ENCODE measurements at regions not wholly inside any gene's neighbourhood (a gene's known extent, or its start where the extent isn't known, plus 50 kb on each side); places are given as distances from the start of the nearest gene placed in this dataset.
"Not testable (repeated sequence)": the region's sequence is repeated elsewhere in the genome, so short reads cannot be mapped to it uniquely, and the experiment has no call there.

GRCh38 chrX:101749436-101749835 is 89.8 kb upstream of the ARMCX2 start:
- ChIA-PET POLR2A (no interaction called here), CTCF (interaction anchor here (1.1 kb wide), 1 partner anchor 9 kb away, joined by 3 read pairs; no protein-coding TSS in a partner anchor)
- no peak for ATAC-seq

GRCh38 chrX:101745046-101745445 is 85.4 kb upstream of the ARMCX2 start:
- CTCF ChIA-PET: interaction anchor here (1.2 kb wide), 1 partner anchor 14 kb away, joined by 4 read pairs; no protein-coding TSS in a partner anchor
- ATAC-seq: no peak
- intact Hi-C loops (cut with micrococcal nuclease): no loop called here
- no peak for DNase-seq
- POLR2A ChIA-PET: no interaction called here
- Mint-ChIP-seq H3K9me3 (no peaks in the 10 kb centered on the region), H3K27ac (no peak overlapping the region), H3K27me3 (peaks cover 8% of the 10 kb centered on the region), H3K4me3 (no peak overlapping the region), H3K36me3 (ENCODE audit: low read depth) (no peaks in the 10 kb centered on the region), H3K4me1 (ENCODE audit: low read depth) (no peaks in the 10 kb centered on the region)
- no peak for TF ChIP-seq CTCF (IDR thresholded peaks at IDR 0.05)

More at GRCh38 chrX:101749436-101749835, 89.8 kb upstream of the ARMCX2 start:
- Mint-ChIP-seq H3K36me3 (ENCODE audit: low read depth) (no peaks in the 10 kb centered on the region), H3K27me3 (peaks cover 21% of the 10 kb centered on the region), H3K9me3 (no peaks in the 10 kb centered on the region), H3K4me3 (no peak overlapping the region), H3K4me1 (ENCODE audit: low read depth) (no peaks in the 10 kb centered on the region), H3K27ac (no peak overlapping the region)
- DNase-seq: no peak
- no peak for TF ChIP-seq CTCF (IDR thresholded peaks at IDR 0.05)
- intact Hi-C loops (cut with micrococcal nuclease): no loop called here

DNA sequence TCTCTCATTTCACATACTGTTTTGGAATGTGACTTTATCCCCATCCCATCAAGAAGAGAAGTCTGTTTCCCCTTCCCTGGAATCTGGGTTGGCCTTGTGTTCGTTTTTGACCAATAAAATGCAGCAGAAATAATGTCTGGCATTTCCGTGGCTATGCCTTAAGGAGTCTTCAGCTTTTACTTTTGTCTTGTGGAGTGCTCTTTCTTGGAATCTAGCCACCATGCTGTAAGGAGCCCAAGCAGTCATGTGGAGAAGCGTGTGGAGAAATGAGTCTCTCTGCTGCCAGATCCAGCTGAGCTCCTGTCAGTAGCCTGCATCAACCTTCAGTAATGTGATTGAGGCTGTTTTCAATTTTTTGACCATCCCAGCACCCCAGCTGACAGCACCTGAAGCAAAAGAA is 84.4 kb upstream of the ARMCX2 start:
- no peaks in the 10 kb centered on the region for H3K9me3 Mint-ChIP-seq
- no peaks in the 10 kb centered on the region for H3K36me3 Mint-ChIP-seq (ENCODE audit: low read depth)
- H3K27ac Mint-ChIP-seq: no peak overlapping the region
- ChIA-PET CTCF (no interaction called here), POLR2A (no interaction called here)
- H3K4me3 Mint-ChIP-seq: no peak overlapping the region
- no peaks in the 10 kb centered on the region for H3K4me1 Mint-ChIP-seq (ENCODE audit: low read depth)
- ATAC-seq (no peak), DNase-seq (no peak)
- TF ChIP-seq CTCF (IDR thresholded peaks at IDR 0.05): no peak
- intact Hi-C loops (cut with micrococcal nuclease): no loop called here
- peaks cover 8% of the 10 kb centered on the region for H3K27me3 Mint-ChIP-seq

DNA sequence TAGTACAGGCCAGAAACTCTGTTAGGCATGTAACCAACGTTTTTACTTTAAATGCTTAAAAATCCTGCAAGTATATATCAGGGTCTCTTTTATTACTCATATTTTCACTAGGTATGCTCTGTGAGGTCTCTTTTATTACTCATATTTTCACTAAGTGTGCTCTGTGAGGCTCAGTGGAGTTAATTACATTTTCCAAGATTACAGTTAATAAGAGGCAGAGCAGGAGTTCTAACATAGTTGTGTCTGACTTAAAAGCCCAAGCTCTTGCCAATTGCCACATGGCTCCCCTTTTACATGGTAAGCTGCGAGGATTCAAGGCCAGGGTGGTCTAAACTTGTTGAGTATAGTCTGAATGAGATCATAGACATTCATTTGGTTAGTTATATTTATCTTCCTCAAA is 81.0 kb upstream of the ARMCX2 start:
- no peaks in the 10 kb centered on the region for H3K4me1 Mint-ChIP-seq (ENCODE audit: low read depth)
- no peaks in the 10 kb centered on the region for H3K36me3 Mint-ChIP-seq (ENCODE audit: low read depth)
- POLR2A ChIA-PET: no interaction called here
- DNase-seq (no peak), ATAC-seq (no peak)
- no peak overlapping the region for H3K27ac Mint-ChIP-seq
- peaks cover 6% of the 10 kb centered on the region for H3K27me3 Mint-ChIP-seq
- TF ChIP-seq CTCF (IDR thresholded peaks at IDR 0.05): no peak
- H3K9me3 Mint-ChIP-seq: no peaks in the 10 kb centered on the region
- CTCF ChIA-PET: interaction anchor here (2.1 kb wide), 1 partner anchor 18 kb away, joined by 4 read pairs; no protein-coding TSS in a partner anchor
- intact Hi-C loops (cut with micrococcal nuclease): no loop called here
- no peak overlapping the region for H3K4me3 Mint-ChIP-seq

- POLR2A ChIA-PET; ATAC-seq; H3K36me3 Mint-ChIP-seq (ENCODE audit: low read depth); H3K4me3 Mint-ChIP-seq; intact Hi-C loops (cut with micrococcal nuclease); H3K27ac Mint-ChIP-seq; H3K4me1 Mint-ChIP-seq (ENCODE audit: low read depth); CTCF ChIA-PET; H3K9me3 Mint-ChIP-seq; H3K27me3 Mint-ChIP-seq; DNase-seq: not testable (repeated sequence)
Observed at GRCh38 chrX:101738867-101739266, 79.2 kb upstream of the ARMCX2 start.

- H3K27me3 Mint-ChIP-seq; H3K27ac Mint-ChIP-seq; CTCF ChIA-PET; H3K4me3 Mint-ChIP-seq; H3K9me3 Mint-ChIP-seq; ATAC-seq; H3K36me3 Mint-ChIP-seq (ENCODE audit: low read depth); POLR2A ChIA-PET; intact Hi-C loops (cut with micrococcal nuclease); DNase-seq; H3K4me1 Mint-ChIP-seq (ENCODE audit: low read depth): not testable (repeated sequence)
Observed at GRCh38 chrX:101738411-101738810, 78.8 kb upstream of the ARMCX2 start.
